ENCODE measurements at regions not wholly inside any gene's neighbourhood (a gene's known extent, or its start where the extent isn't known, plus 50 kb on each side); places are given as distances from the start of the nearest gene placed in this dataset.

GRCh38 chr9:78930281-78930680 is 633.4 kb downstream of the PSAT1 start:
- Histone ChIP-seq H3K27me3 (ENCODE audit: control insufficient read depth, insufficient read depth, low read length) (no peaks in the 10 kb centered on the region), H3K9ac (no peak overlapping the region), H3K79me2 (no peaks in the 10 kb centered on the region), H3K4me1 (no peaks in the 10 kb centered on the region), H3K9me3 (ENCODE audit: control insufficient read depth, low read length) (no peaks in the 10 kb centered on the region), H3K4me2 (ENCODE audit: low read length) (no peak overlapping the region), H3K36me3 (ENCODE audit: control insufficient read depth, insufficient read depth, low read length) (no peaks in the 10 kb centered on the region), H2AFZ (no peak overlapping the region), H3K4me3 (ENCODE audit: low read depth, low read length) (no peak overlapping the region), H3K27ac (no peak overlapping the region)
- TF ChIP-seq CTCF (IDR thresholded peaks at IDR 0.05): no peak

GRCh38 chr9:78932849-78933627 is 636.1 kb downstream of the PSAT1 start:
- Histone ChIP-seq H3K4me3 (ENCODE audit: low read depth, low read length) (no peak overlapping the region), H2AFZ (no peak overlapping the region), H3K36me3 (ENCODE audit: control insufficient read depth, insufficient read depth, low read length) (no peaks in the 10 kb centered on the region), H3K4me1 (no peaks in the 10 kb centered on the region), H3K9ac (no peak overlapping the region), H3K9me3 (ENCODE audit: control insufficient read depth, low read length) (no peaks in the 10 kb centered on the region), H3K4me2 (ENCODE audit: low read length) (no peak overlapping the region), H3K79me2 (no peaks in the 10 kb centered on the region), H3K27me3 (ENCODE audit: control insufficient read depth, insufficient read depth, low read length) (no peaks in the 10 kb centered on the region), H3K27ac (no peak overlapping the region)
- TF ChIP-seq CTCF (IDR thresholded peaks at IDR 0.05): no peak

GRCh38 chr9:78934880-78935279 is 636.9 kb upstream of the TLE4 start:
- H3K9me3 ChIP-seq (ENCODE audit: control insufficient read depth, low read length): no peaks in the 10 kb centered on the region
- H3K27ac ChIP-seq: no peak overlapping the region
- no peaks in the 10 kb centered on the region for H3K27me3 ChIP-seq (ENCODE audit: control insufficient read depth, insufficient read depth, low read length)
- no peaks in the 10 kb centered on the region for H3K79me2 ChIP-seq
- H3K4me1 ChIP-seq: no peaks in the 10 kb centered on the region
- no peaks in the 10 kb centered on the region for H3K36me3 ChIP-seq (ENCODE audit: control insufficient read depth, insufficient read depth, low read length)
- no peak overlapping the region for H3K4me3 ChIP-seq (ENCODE audit: low read depth, low read length)
- H3K9ac ChIP-seq: no peak overlapping the region
- no peak overlapping the region for H3K4me2 ChIP-seq (ENCODE audit: low read length)
- H2AFZ ChIP-seq: no peak overlapping the region
- no peak for TF ChIP-seq CTCF (IDR thresholded peaks at IDR 0.05)

GRCh38 chr9:78938821-78939220 is 632.9 kb upstream of the TLE4 start:
- H3K9ac ChIP-seq: no peak overlapping the region
- no peak for TF ChIP-seq CTCF (IDR thresholded peaks at IDR 0.05)
- no peaks in the 10 kb centered on the region for H3K9me3 ChIP-seq (ENCODE audit: control insufficient read depth, low read length)
- no peaks in the 10 kb centered on the region for H3K27me3 ChIP-seq (ENCODE audit: control insufficient read depth, insufficient read depth, low read length)
- H3K4me2 ChIP-seq (ENCODE audit: low read length): no peak overlapping the region
- H3K79me2 ChIP-seq: no peaks in the 10 kb centered on the region
- H3K27ac ChIP-seq: no peak overlapping the region
- H2AFZ ChIP-seq: no peak overlapping the region
- no peaks in the 10 kb centered on the region for H3K36me3 ChIP-seq (ENCODE audit: control insufficient read depth, insufficient read depth, low read length)
- H3K4me1 ChIP-seq: no peaks in the 10 kb centered on the region
- H3K4me3 ChIP-seq (ENCODE audit: low read depth, low read length): no peak overlapping the region
